ENCODE measurements at regions not wholly inside any gene's neighbourhood (a gene's known extent, or its start where the extent isn't known, plus 50 kb on each side); places are given as distances from the start of the nearest gene placed in this dataset.
"Not testable (repeated sequence)": the region's sequence is repeated elsewhere in the genome, so short reads cannot be mapped to it uniquely, and the experiment has no call there.

DNA sequence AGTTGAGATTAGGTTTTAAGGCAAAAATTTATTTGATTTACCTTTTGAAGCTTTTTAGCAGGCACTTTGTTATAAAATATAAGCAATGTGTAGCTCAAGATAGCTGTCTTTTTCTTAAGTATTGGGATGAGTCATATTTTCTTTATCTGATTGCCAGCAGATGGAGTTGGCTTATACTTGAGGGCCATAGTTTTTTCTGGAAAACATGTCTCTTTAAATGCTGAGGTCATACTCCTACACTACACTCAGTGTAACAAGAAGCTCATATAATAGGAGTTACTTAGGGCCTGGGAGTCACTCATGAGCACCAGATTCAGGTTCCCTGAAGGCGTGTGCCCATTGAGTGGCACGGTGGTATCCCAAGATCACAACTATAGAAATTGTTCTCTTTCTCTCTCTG lies 579.8 kb downstream of the EDEM1 start:
- DNase-seq: no peak

DNA sequence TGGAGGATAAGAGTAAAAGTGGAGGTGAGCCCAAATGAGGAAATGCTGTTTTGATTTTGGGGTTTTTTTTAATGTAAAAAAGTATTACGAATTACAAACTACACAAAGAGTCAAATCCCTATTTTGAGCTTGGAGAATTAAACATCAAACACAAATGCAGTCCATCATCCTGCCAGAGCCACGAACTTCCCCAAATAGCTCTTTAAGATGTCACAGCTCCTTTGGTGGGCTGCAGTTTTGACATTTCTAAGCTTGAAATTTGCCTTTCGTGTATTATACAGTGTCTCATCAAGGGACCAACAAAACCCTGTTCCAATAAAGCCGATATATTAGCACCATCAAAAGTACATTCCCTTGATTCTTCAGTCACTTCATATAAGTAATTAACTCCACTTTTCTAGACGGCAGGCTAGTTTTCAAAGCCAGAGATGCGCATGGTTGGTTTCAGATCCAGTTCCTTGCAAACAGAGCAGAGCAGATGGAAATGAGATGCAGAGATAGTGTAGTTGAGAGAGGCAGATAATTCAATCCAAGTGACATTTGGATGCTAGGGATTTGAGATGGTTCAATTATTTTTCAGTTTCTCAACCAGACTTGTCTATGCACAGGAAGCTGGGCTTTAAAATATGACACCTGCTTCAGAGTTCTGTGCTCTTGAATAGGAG lies 580.9 kb downstream of the EDEM1 start:
- no peak for DNase-seq

DNA sequence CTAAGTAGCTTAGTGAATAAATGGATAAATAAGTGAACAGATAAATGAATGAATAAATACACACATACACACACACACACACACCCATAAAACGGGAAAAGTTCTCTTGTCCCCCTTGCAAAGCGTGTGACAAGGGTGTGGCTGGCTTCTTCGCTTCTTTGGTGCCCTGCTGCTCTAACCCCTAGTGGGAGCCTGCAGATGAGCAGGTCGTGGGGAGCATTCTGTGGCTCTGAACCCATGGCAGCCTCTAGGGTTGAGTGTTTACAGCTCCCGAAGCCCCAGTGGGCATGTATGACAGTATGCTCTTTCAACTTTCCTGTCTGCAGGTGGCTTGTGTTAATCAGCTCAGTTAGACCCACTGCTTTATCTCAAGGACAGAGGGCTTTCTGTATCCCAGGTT lies 582.3 kb downstream of the EDEM1 start:
- DNase-seq: no peak

- DNase-seq: no peak
These were observed 586.8 kb downstream of the EDEM1 start for GRCh38 chr3:5774337-5774736.

GRCh38 chr3:5775100-5775499 lies 587.6 kb downstream of the EDEM1 start:
- not testable (repeated sequence) for DNase-seq

DNA sequence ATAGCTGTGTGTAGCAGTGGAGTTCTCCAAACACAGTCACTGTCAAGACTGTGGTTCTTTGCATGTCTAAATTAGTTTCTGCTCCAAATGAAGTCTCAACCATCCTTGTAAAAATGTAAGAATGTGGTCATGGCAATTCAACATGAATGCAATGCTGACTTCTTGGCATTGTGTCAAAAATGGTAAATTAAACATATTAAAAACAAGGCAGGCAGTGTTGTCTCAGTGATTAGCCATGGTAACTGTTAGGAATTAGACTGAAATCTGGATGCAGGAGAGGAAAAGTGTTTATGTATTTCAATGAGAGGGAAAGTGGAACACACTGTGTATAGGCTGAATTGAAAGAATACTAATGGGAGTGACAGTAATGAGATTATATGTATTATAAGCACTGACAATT lies 597.2 kb downstream of the EDEM1 start:
- DNase-seq: no peak

- no peak for DNase-seq
These were observed 600.5 kb downstream of the EDEM1 start for GRCh38 chr3:5787861-5788488.

GRCh38 chr3:5788496-5788895 lies 601.0 kb downstream of the EDEM1 start:
- DNase-seq: no peak

GRCh38 chr3:5791558-5791957 lies 604.1 kb downstream of the EDEM1 start:
- no peak for DNase-seq

DNA sequence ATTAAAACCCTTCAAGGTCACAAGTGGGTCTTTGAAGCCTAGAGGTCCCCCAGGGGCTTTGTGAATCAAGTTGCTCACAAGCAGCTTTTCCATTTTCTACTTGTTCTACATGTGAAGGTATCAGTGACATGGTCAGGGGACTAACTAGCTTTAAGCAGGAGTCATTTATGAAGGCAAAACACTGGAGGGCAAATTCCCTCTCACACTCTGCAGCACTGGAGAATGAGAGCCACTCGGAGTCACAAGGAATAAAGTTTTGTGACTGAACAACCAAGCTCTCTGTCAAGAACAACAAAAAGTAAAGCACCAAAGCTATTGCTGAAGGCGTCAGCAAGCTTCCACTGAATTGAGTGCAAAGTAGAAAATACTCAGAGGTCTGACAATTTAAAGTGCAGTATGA lies 609.0 kb downstream of the EDEM1 start:
- no peak for DNase-seq

GRCh38 chr3:5798809-5799208 lies 611.3 kb downstream of the EDEM1 start:
- DNase-seq: no peak

- no peak for DNase-seq
These were observed 611.9 kb downstream of the EDEM1 start for GRCh38 chr3:5799398-5799797.

- DNase-seq: no peak
These were observed 613.5 kb downstream of the EDEM1 start for GRCh38 chr3:5800965-5801364.

GRCh38 chr3:5806192-5806591 lies 618.7 kb downstream of the EDEM1 start:
- DNase-seq: no peak

DNA sequence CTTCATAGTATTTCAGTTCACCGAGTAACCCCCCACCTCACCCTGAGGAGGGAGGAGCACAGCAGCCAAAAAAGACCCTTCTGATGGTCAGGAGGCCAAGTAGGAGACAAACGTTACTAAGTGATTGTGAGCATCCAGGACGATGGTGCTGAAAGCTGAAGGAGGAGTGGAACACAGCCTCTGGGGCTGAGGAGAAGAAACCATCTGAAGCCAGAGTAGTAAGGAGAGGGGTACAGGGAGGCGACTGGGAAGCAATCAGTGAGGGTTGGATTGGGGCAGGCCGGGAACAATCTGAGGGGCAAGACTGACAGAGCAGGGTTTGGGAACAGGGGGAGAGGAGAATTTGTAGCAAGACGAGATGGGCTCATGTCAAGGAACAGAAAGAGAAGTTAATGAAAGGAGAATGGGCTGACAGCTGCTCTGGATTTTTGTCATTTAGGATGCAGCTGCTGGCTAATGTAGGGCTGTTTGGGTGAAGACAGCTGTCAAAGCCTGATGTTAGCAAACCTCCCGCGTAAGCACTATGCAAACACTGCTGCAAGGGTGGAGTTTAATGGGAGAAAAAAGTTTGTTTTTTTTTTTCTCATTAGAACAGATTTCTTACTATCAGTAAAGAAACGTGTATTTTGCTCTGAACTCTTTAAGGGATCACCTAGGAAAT lies 622.2 kb downstream of the EDEM1 start:
- no peak for DNase-seq

DNA sequence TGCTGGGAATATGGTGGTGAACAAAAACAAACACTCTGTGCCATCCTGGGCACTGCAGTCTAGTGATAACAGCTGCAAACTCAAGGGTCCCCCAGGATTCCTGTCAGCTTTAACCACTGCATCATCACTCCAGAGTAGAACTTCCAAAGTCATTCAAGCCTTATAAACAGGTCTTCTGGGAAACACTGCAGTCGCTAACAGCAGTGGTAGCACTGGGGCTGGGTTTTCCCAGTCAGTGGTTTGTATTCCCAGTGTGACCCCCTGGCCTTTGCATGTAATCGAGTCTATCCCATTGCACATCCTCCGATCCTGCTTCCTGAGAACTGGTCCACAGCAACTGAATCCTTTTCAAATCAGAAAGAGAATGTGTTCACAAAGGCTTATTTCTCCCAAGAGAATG lies 623.5 kb downstream of the EDEM1 start:
- no peak for DNase-seq

GRCh38 chr3:5813521-5813920 lies 626.0 kb downstream of the EDEM1 start:
- DNase-seq: no peak

DNA sequence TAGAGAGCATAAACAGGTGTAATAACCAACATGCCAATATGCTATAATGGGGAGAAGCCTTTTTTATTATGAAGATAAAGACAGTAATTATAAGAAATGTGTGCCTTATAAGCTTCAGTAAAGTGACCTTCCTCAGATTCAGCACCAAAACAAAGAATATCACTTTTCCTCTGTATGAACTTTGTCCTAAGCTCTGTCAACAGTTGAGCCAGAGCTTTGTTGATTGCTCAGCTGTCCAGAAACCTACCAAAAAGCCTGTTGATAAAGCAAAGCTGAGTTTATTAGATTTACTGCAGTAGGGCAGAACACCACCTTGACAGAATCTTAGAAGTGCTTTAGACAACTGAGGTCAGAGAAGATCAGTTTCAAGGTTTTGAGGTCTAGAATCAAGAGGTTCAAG lies 635.3 kb downstream of the EDEM1 start:
- DNase-seq: no peak

- DNase-seq: no peak
These were observed 639.0 kb downstream of the EDEM1 start for GRCh38 chr3:5826467-5826866.

DNA sequence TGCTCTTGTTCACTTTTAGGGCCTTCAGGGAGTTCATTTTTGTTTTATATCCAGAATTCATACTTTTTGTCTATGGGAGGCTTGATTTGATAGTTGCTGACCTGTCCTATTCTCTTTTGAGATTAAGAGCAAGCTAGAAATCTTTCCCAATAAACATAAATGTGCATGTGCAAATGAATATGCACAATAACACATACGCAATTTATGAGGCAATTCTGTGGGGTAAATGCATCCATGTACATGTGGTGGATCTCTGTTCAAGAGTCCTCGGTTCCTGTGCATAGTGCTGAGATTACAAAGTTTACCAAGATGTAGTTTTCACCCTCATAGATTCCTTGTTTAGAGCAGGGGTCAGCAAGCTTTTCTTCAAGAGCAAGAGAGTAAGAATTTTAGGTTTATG lies 640.7 kb downstream of the EDEM1 start:
- DNase-seq: no peak

- no peak for DNase-seq
These were observed 652.5 kb downstream of the EDEM1 start for GRCh38 chr3:5840056-5840455.

- DNase-seq: no peak
These were observed 654.1 kb downstream of the EDEM1 start for GRCh38 chr3:5841599-5841998.

DNA sequence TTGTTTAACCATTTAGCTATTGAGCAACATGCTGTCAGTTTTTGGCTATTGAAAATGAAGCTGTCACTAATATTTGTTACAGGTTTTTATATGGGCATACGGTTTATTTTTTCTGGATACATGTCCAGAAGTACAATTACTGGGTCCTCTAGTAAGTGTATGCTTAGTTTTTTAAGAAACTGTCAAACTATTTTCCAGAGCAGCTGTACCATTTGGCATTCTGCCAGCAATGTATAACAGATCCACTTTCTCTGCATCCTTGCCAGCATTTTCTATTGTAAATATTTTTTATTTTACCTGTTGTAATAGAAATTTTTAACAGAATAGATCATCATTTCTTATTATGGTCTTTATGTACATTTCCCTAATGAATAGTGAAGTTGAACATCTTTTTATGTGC lies 658.8 kb downstream of the EDEM1 start:
- no peak for DNase-seq

DNA sequence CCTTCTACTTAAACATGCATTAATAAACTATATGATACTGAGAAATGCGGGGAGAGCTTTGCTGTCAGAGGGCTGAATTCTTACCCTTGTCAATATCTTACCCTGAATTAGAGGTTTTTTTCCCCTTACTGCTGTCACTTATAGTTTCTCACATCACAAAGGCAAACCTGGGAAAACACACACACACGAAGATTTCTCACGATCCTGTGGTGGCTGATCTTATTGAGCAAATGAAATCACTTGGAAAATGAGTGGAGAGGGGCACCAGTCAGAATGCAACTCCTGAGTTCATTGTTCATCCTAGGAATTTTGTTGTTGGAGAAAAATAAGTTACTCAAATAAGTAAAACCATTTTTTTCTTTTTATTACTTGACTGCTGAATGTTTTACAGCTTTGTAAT lies 673.6 kb downstream of the EDEM1 start:
- no peak for DNase-seq

- no peak for DNase-seq
These were observed 687.4 kb downstream of the EDEM1 start for GRCh38 chr3:5874931-5875341.

Measured in stimulated activated CD4-positive, alpha-beta T cell treated with anti-CD3 and anti-CD28 coated beads, Interleukin-1b, Interleukin-23, amount 100 ng/mL, for 48 hours (primary cell).